ENCODE measurements at regions not wholly inside any gene's neighbourhood (a gene's known extent, or its start where the extent isn't known, plus 50 kb on each side); places are given as distances from the start of the nearest gene placed in this dataset.

- TF ChIP-seq CTCF (IDR thresholded peaks at IDR 0.05) (no peak), POLR2AphosphoS5 (IDR thresholded peaks at IDR 0.05) (no peak), EP300 (IDR thresholded peaks at IDR 0.05) (no peak), POLR2A (IDR thresholded peaks at IDR 0.05; ENCODE audit: low read depth) (no peak)
Observed at GRCh38 chr14:101065696-101066694, 162.5 kb upstream of the RTL1 start.
